ACC112 (cell line): ENCODE measurements at regions not wholly inside any gene's neighbourhood (a gene's known extent, or its start where the extent isn't known, plus 50 kb on each side); places are given as distances from the start of the nearest gene placed in this dataset.
A peak's percentile ranks its signal among the peaks of the same experiment; 100 is the strongest.

Experiments used
- H2AFZ ChIP-seq: fragments of 200-600 bp; sonication (generic); one replicate; pipeline ENCODE4 v1.6.0; 2017; ENCODE audit warnings: antibody characterized with exemption, low read length; ENCODE audit not compliant: unreplicated experiment
- H3K27ac ChIP-seq: fragments of 200-600 bp; sonication (generic); 2 replicates; pipeline ENCODE4 v1.5.1; 2014; ENCODE audit warnings: low read depth, mild to moderate bottlenecking, antibody characterized with exemption, low read length, moderate library complexity
- H3K27me3 ChIP-seq: fragments of 200-600 bp; sonication (generic); 2 replicates; pipeline ENCODE4 v1.6.1; 2014; ENCODE audit warnings: mild to moderate bottlenecking, antibody characterized with exemption, low read length, moderate library complexity, mixed read lengths; ENCODE audit not compliant: insufficient read depth
- H3K36me3 ChIP-seq: fragments of 200-600 bp; sonication (generic); 2 replicates; pipeline ENCODE4 v1.6.1; 2016; ENCODE audit warnings: mild to moderate bottlenecking, antibody characterized with exemption, low read length, moderate library complexity, mixed read lengths; ENCODE audit not compliant: insufficient read depth
- H3K4me1 ChIP-seq: fragments of 200-600 bp; sonication (generic); one replicate; pipeline ENCODE4 v1.6.1; 2016; ENCODE audit warnings: low read length, mixed read lengths; ENCODE audit not compliant: insufficient read depth, unreplicated experiment, control insufficient read depth
- H3K4me3 ChIP-seq: fragments of 200-600 bp; sonication (generic); 2 replicates; pipeline ENCODE4 v1.5.1; 2014; ENCODE audit warnings: mild to moderate bottlenecking, low read depth, low read length
- H3K79me2 ChIP-seq: fragments of 200-600 bp; sonication (generic); one replicate; pipeline ENCODE4 v1.6.0; 2016; ENCODE audit warnings: low read length; ENCODE audit not compliant: control insufficient read depth, unreplicated experiment, insufficient read depth

- Histone ChIP-seq H3K4me1 (no peaks in the 10 kb centered on the region), H3K27ac (no peak overlapping the region), H3K27me3 (no peaks in the 10 kb centered on the region), H3K4me3 (peak overlapping the region; percentile 48; the same call in 1 of the 2 replicates), H2AFZ (peak overlapping the region; percentile 57), H3K36me3 (no peaks in the 10 kb centered on the region), H3K79me2 (no peaks in the 10 kb centered on the region)
These were observed 1011.8 kb upstream of the ADGRL4 start for GRCh38 chr1:80018348-80018747.

- Histone ChIP-seq H3K4me1 (no peaks in the 10 kb centered on the region), H3K27ac (no peak overlapping the region), H3K79me2 (no peaks in the 10 kb centered on the region), H3K4me3 (no peak overlapping the region), H3K36me3 (no peaks in the 10 kb centered on the region), H2AFZ (no peak overlapping the region), H3K27me3 (no peaks in the 10 kb centered on the region)
These were observed 1002.4 kb upstream of the ADGRL4 start for GRCh38 chr1:80008934-80009333.

- Histone ChIP-seq H2AFZ (no peak overlapping the region), H3K79me2 (no peaks in the 10 kb centered on the region), H3K27ac (no peak overlapping the region), H3K4me3 (no peak overlapping the region), H3K4me1 (no peaks in the 10 kb centered on the region), H3K36me3 (no peaks in the 10 kb centered on the region), H3K27me3 (no peaks in the 10 kb centered on the region)
These were observed 996.7 kb upstream of the ADGRL4 start for GRCh38 chr1:80003250-80003649.

GRCh38 chr1:79988401-79988800, 981.9 kb upstream of the ADGRL4 start:
- Histone ChIP-seq H3K36me3 (no peaks in the 10 kb centered on the region), H2AFZ (no peak overlapping the region), H3K27me3 (no peaks in the 10 kb centered on the region), H3K79me2 (no peaks in the 10 kb centered on the region), H3K27ac (no peak overlapping the region), H3K4me1 (no peaks in the 10 kb centered on the region), H3K4me3 (no peak overlapping the region)

GRCh38 chr1:79982211-79982610, 975.7 kb upstream of the ADGRL4 start:
- Histone ChIP-seq H3K36me3 (no peaks in the 10 kb centered on the region), H3K4me3 (peak overlapping the region; percentile 55), H3K79me2 (no peaks in the 10 kb centered on the region), H3K27me3 (no peaks in the 10 kb centered on the region), H2AFZ (peak overlapping the region; percentile 92), H3K27ac (no peak overlapping the region), H3K4me1 (no peaks in the 10 kb centered on the region)

- no peaks in the 10 kb centered on the region for H3K79me2 ChIP-seq
- no peaks in the 10 kb centered on the region for H3K27me3 ChIP-seq
These were observed 975.0 kb upstream of the ADGRL4 start for GRCh38 chr1:79981481-79981880.

GRCh38 chr1:79979346-79979745, 972.8 kb upstream of the ADGRL4 start:
- H3K36me3 ChIP-seq = no peaks in the 10 kb centered on the region
- H3K4me3 ChIP-seq = 0 out of 2 replicates have a peak overlapping the region, but pooled peaks have one; percentile 2
- no peaks in the 10 kb centered on the region for H3K4me1 ChIP-seq
- no peaks in the 10 kb centered on the region for H3K27me3 ChIP-seq
- H3K79me2 ChIP-seq = no peaks in the 10 kb centered on the region
- no peak overlapping the region for H3K27ac ChIP-seq
- peak overlapping the region; percentile 16 for H2AFZ ChIP-seq

More at GRCh38 chr1:79981481-79981880, 975.0 kb upstream of the ADGRL4 start:
- Histone ChIP-seq H3K4me1 (no peaks in the 10 kb centered on the region), H3K4me3 (no peak overlapping the region), H2AFZ (no peak overlapping the region), H3K36me3 (no peaks in the 10 kb centered on the region), H3K27ac (no peak overlapping the region)

- Histone ChIP-seq H3K4me1 (no peaks in the 10 kb centered on the region), H3K27ac (no peak overlapping the region), H3K27me3 (no peaks in the 10 kb centered on the region), H3K4me3 (no peak overlapping the region), H3K36me3 (no peaks in the 10 kb centered on the region), H2AFZ (no peak overlapping the region), H3K79me2 (no peaks in the 10 kb centered on the region)
These were observed 969.8 kb upstream of the ADGRL4 start for GRCh38 chr1:79976287-79976686.

- no peaks in the 10 kb centered on the region for H3K4me1 ChIP-seq
- no peak overlapping the region for H2AFZ ChIP-seq
- no peak overlapping the region for H3K4me3 ChIP-seq
- no peaks in the 10 kb centered on the region for H3K27me3 ChIP-seq
- H3K36me3 ChIP-seq = no peaks in the 10 kb centered on the region
- no peak overlapping the region for H3K27ac ChIP-seq
- no peaks in the 10 kb centered on the region for H3K79me2 ChIP-seq
These were observed 968.1 kb upstream of the ADGRL4 start for GRCh38 chr1:79974659-79975058.

GRCh38 chr1:79969886-79970285, 963.4 kb upstream of the ADGRL4 start:
- no peak overlapping the region for H3K27ac ChIP-seq
- H3K27me3 ChIP-seq = no peaks in the 10 kb centered on the region
- H2AFZ ChIP-seq = no peak overlapping the region
- no peaks in the 10 kb centered on the region for H3K36me3 ChIP-seq
- no peak overlapping the region for H3K4me3 ChIP-seq
- H3K4me1 ChIP-seq = no peaks in the 10 kb centered on the region
- no peaks in the 10 kb centered on the region for H3K79me2 ChIP-seq

GRCh38 chr1:79966438-79966837, 959.9 kb upstream of the ADGRL4 start:
- H3K79me2 ChIP-seq = no peaks in the 10 kb centered on the region
- H3K27ac ChIP-seq = peak overlapping the region; percentile 41; the same call in 1 of the 2 replicates
- no peaks in the 10 kb centered on the region for H3K27me3 ChIP-seq
- H3K4me3 ChIP-seq = no peak overlapping the region
- no peak overlapping the region for H2AFZ ChIP-seq
- no peaks in the 10 kb centered on the region for H3K36me3 ChIP-seq
- no peaks in the 10 kb centered on the region for H3K4me1 ChIP-seq
